DND-41 (cell line): ENCODE measurements at regions not wholly inside any gene's neighbourhood (a gene's known extent, or its start where the extent isn't known, plus 50 kb on each side); places are given as distances from the start of the nearest gene placed in this dataset.

Source experiments
- ATAC-seq: fragments of 200-7000 bp; cut with Tn5 transposase; 3 replicates; pipeline ENCODE4 v1.9.1; 2021; ENCODE audit warnings: low read depth; ENCODE audit not compliant: insufficient read depth
- DNase-seq: peaks from one replicate; pipeline ENCODE4 v3.0.0-alpha.2; 2020
- H2AFZ ChIP-seq: 2 replicates; pipeline ENCODE4 v1.6.0; 2012; ENCODE audit warnings: low read depth, low read length
- H3K27ac ChIP-seq: 2 replicates; pipeline ENCODE4 v1.5.1; 2012; ENCODE audit warnings: low read length, inconsistent platforms
- H3K27me3 ChIP-seq: fragments of 200-600 bp; sonication (generic); 2 replicates; pipeline ENCODE4 v1.6.0; 2012; ENCODE audit warnings: low read length, mild to moderate bottlenecking, inconsistent platforms; ENCODE audit not compliant: insufficient read depth, poor library complexity
- H3K36me3 ChIP-seq: 2 replicates; pipeline ENCODE4 v1.5.1; 2012; ENCODE audit warnings: low read length, inconsistent platforms; ENCODE audit not compliant: insufficient read depth
- H3K4me1 ChIP-seq: 2 replicates; pipeline ENCODE4 v1.5.1; 2012; ENCODE audit warnings: mild to moderate bottlenecking, low read length; ENCODE audit not compliant: insufficient read depth
- H3K4me2 ChIP-seq: 2 replicates; pipeline ENCODE4 v1.6.0; 2012; ENCODE audit warnings: mild to moderate bottlenecking, moderate library complexity, low read length, inconsistent platforms; ENCODE audit not compliant: insufficient read depth
- H3K4me3 ChIP-seq, 2 experiments: fragments of 200-600 bp in 1 of 2; shearing (Covaris generic) in 1 of 2; 2 replicates each; pipeline ENCODE4 v1.5.1; 2012 to 2016; ENCODE audit warnings: inconsistent platforms in 2 of 2, low read length in 2 of 2, mild to moderate bottlenecking in 2 of 2, low read depth in 1 of 2, moderate library complexity in 1 of 2
- H3K79me2 ChIP-seq: 2 replicates; pipeline ENCODE4 v1.6.0; 2012; ENCODE audit warnings: low read length, inconsistent platforms; ENCODE audit not compliant: insufficient read depth
- H3K9ac ChIP-seq: 2 replicates; pipeline ENCODE4 v1.6.0; 2012; ENCODE audit warnings: low read depth, mild to moderate bottlenecking, inconsistent platforms, low read length, moderate library complexity
- H3K9me3 ChIP-seq: 2 replicates; pipeline ENCODE4 v1.5.1; 2012; ENCODE audit warnings: low read length, moderate library complexity, mild to moderate bottlenecking, inconsistent platforms; ENCODE audit not compliant: insufficient read depth, severe bottlenecking
- H4K20me1 ChIP-seq: 2 replicates; pipeline ENCODE4 v1.6.0; 2012; ENCODE audit warnings: low read length; ENCODE audit not compliant: insufficient read depth
- EZH2 ChIP-seq: IDR thresholded peaks from 3 replicates; pipeline ENCODE4 v1.6.1; 2012; ENCODE audit warnings: borderline replicate concordance, low read depth, mild to moderate bottlenecking, moderate library complexity, low read length, inconsistent platforms; ENCODE audit not compliant: severe bottlenecking
- TF ChIP-seq, protein P1 (sequence below): IDR thresholded peaks from 2 replicates; pipeline ENCODE4 v1.5.1; 2012; ENCODE audit warnings: borderline replicate concordance, low read length, moderate library complexity, mild to moderate bottlenecking; ENCODE audit not compliant: poor library complexity, severe bottlenecking; ENCODE audit errors: extremely low read depth

DNA sequence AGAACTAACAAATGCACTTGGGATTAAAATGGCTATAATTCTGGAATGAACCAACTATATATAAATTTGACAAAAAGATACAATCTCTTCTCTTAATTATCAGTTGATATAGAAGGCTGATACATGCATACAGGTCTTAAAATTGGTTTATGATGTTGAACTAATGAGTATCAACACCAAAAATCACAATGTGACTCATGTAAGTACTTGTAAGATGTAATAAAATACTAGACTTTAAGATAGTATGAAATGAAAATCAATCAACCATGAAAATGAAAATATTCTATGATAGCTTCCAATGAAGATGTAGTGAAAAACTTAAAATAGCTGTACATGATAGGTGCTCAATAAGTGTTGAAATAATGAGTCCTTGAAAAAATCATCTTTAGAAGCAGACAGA, 116.6 kb upstream of the SOX5 start:
- Histone ChIP-seq H2AFZ (no peak overlapping the region), H3K27ac (no peak overlapping the region), H3K27me3 (no peaks in the 10 kb centered on the region), H3K4me1 (no peaks in the 10 kb centered on the region), H3K9ac (no peak overlapping the region), H4K20me1 (no peaks in the 10 kb centered on the region), H3K79me2 (no peaks in the 10 kb centered on the region), H3K4me3 (no peak overlapping the region), H3K36me3 (no peaks in the 10 kb centered on the region), H3K4me2 (no peak overlapping the region), H3K9me3 (no peaks in the 10 kb centered on the region)
- ATAC-seq: no peak
- DNase-seq: no peak
- TF ChIP-seq EZH2: no peak
- TF ChIP-seq, protein P1, sequence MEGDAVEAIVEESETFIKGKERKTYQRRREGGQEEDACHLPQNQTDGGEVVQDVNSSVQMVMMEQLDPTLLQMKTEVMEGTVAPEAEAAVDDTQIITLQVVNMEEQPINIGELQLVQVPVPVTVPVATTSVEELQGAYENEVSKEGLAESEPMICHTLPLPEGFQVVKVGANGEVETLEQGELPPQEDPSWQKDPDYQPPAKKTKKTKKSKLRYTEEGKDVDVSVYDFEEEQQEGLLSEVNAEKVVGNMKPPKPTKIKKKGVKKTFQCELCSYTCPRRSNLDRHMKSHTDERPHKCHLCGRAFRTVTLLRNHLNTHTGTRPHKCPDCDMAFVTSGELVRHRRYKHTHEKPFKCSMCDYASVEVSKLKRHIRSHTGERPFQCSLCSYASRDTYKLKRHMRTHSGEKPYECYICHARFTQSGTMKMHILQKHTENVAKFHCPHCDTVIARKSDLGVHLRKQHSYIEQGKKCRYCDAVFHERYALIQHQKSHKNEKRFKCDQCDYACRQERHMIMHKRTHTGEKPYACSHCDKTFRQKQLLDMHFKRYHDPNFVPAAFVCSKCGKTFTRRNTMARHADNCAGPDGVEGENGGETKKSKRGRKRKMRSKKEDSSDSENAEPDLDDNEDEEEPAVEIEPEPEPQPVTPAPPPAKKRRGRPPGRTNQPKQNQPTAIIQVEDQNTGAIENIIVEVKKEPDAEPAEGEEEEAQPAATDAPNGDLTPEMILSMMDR: no peak

DNA sequence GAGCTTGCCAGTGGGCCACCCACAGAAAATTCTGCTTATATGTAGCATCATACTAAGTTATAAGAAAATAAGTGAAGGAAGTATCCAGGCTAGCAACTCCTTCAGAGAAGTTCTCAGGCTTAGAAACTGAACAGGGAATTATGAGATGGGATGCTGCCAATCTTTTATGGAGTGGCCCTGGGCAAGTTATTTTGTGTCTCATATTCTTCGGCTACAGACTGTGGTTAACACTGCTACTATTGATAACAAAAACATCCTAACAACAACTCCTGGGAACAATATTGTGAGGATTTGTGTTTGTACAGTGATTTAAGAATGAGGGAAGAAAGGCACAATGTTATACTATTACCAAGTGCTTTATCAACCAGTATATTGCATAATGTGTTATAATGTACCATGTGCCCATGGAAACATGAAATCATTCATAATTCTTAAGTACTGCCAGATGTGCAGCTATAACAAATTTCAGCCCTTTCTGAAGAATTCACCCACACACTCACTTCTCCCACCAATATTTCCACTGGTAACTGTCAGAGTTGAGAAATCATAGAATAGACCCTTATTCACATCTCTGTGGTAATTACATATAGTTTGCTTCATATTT, 113.3 kb upstream of the SOX5 start:
- Histone ChIP-seq H2AFZ (no peak overlapping the region), H3K4me1 (no peaks in the 10 kb centered on the region), H3K79me2 (no peaks in the 10 kb centered on the region), H4K20me1 (no peaks in the 10 kb centered on the region), H3K9me3 (no peaks in the 10 kb centered on the region), H3K4me2 (no peak overlapping the region), H3K36me3 (no peaks in the 10 kb centered on the region), H3K9ac (no peak overlapping the region), H3K27me3 (no peaks in the 10 kb centered on the region), H3K4me3 (no peak overlapping the region), H3K27ac (no peak overlapping the region)
- no peak for TF ChIP-seq EZH2
- TF ChIP-seq, protein P1: no peak
- ATAC-seq: no peak
- no peak for DNase-seq

DNA sequence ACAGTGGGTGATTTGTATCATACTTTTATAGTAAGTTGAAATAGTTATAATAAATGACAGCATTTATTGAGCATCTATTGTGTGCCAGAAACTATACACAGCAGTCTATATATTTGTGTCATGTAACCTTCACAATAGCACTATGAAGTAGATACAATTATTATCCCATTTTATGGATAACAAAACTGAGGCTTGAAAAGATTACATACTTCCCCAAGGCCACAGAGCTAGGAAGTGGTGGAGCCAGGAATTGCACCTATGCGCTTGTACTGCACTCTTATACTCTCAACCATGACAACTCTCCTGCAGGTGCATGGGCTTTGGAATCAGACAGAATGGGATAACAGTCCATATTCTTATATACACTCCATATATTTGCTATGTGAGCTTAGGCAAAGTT, 110.6 kb upstream of the SOX5 start:
- Histone ChIP-seq H3K4me3 (no peak overlapping the region), H4K20me1 (no peaks in the 10 kb centered on the region)
- no peak for ATAC-seq

More for the DNA sequence above, 110.6 kb upstream of the SOX5 start:
- H3K27me3 ChIP-seq: no peaks in the 10 kb centered on the region
- no peaks in the 10 kb centered on the region for H3K4me1 ChIP-seq
- TF ChIP-seq EZH2: no peak
- TF ChIP-seq, protein P1: no peak
- no peaks in the 10 kb centered on the region for H3K79me2 ChIP-seq
- no peaks in the 10 kb centered on the region for H3K9me3 ChIP-seq
- no peak overlapping the region for H3K27ac ChIP-seq
- DNase-seq: no peak
- H3K4me2 ChIP-seq: no peak overlapping the region
- no peak overlapping the region for H2AFZ ChIP-seq
- no peaks in the 10 kb centered on the region for H3K36me3 ChIP-seq
- H3K9ac ChIP-seq: no peak overlapping the region
